ENCODE measurements at regions not wholly inside any gene's neighbourhood (a gene's known extent, or its start where the extent isn't known, plus 50 kb on each side); places are given as distances from the start of the nearest gene placed in this dataset.
"Not testable (repeated sequence)": the region's sequence is repeated elsewhere in the genome, so short reads cannot be mapped to it uniquely, and the experiment has no call there.

- Histone ChIP-seq H3K9me3 (replicated peaks in 1 of 2; ENCODE audit: control insufficient read depth in 1 of 2, insufficient read depth in 1 of 2, low read length in 2 of 2) (peaks cover 8 to 16% of the 10 kb centered on the region in 2 donors), H3K4me2 (replicated peaks; ENCODE audit: extremely low read depth, low read length, poor library complexity, severe bottlenecking) (no peak overlapping the region), H3K27ac (ENCODE audit: low read depth in 1 of 2, low read length in 2 of 2) (no peak overlapping the region), H3K36me3 (replicated peaks in 1 of 2; ENCODE audit: control insufficient read depth in 1 of 2, insufficient read depth in 2 of 2, low read length in 2 of 2) (no peaks in the 10 kb centered on the region), H3K4me1 (ENCODE audit: control insufficient read depth in 1 of 2, insufficient read depth in 2 of 2, low read length in 2 of 2) (no peaks in the 10 kb centered on the region), H2AFZ (ENCODE audit: insufficient read depth, low read depth, low read length, poor library complexity, severe bottlenecking) (no peak overlapping the region), H3K9ac (ENCODE audit: insufficient read depth, low read length, poor library complexity, severe bottlenecking) (no peak overlapping the region), H4K20me1 (ENCODE audit: insufficient read depth, low read length) (no peaks in the 10 kb centered on the region), H3K4me3 (replicated peaks in 1 of 3; ENCODE audit: low read depth in 2 of 3, low read length in 3 of 3) (no peak overlapping the region), H3K27me3 (ENCODE audit: control insufficient read depth in 2 of 2, insufficient read depth in 2 of 2, low read length in 2 of 2) (no peaks in the 10 kb centered on the region), H3K79me2 (ENCODE audit: insufficient read depth, low read length) (no peaks in the 10 kb centered on the region)
- H3K27ac Mint-ChIP-seq: no peak overlapping the region
- H3K9me3 Mint-ChIP-seq: peaks cover 0 to 8% (median 3%) of the 10 kb centered on the region in 7 donors
- intact Hi-C loops (cut with micrococcal nuclease): no loop called here
- H3K4me3 Mint-ChIP-seq: no peak overlapping the region
- H3K27me3 Mint-ChIP-seq (ENCODE audit: low read depth in 3 of 3): peaks cover 0 to 2% (median 0%) of the 10 kb centered on the region in 3 donors
- 40% methylated on average over 1 of the region's 2 CpGs for WGBS (ENCODE audit: insufficient coverage)
- H3K4me1 Mint-ChIP-seq: no peaks in the 10 kb centered on the region
- no peaks in the 10 kb centered on the region for H3K36me3 Mint-ChIP-seq
- no peak for DNase-seq
- TF ChIP-seq CTCF (IDR thresholded peaks at IDR 0.05): no peak
These were observed 263.6 kb upstream of the POT1 start for GRCh38 chr7:125193263-125193662.

GRCh38 chr7:125184801-125185200 is 255.2 kb upstream of the POT1 start:
- Histone ChIP-seq H3K4me2 (replicated peaks; ENCODE audit: extremely low read depth, low read length, poor library complexity, severe bottlenecking) (no peak overlapping the region), H2AFZ (ENCODE audit: insufficient read depth, low read depth, low read length, poor library complexity, severe bottlenecking) (no peak overlapping the region), H3K9ac (ENCODE audit: insufficient read depth, low read length, poor library complexity, severe bottlenecking) (no peak overlapping the region), H3K27me3 (ENCODE audit: control insufficient read depth in 2 of 2, insufficient read depth in 2 of 2, low read length in 2 of 2) (no peaks in the 10 kb centered on the region), H3K4me3 (replicated peaks in 1 of 3; ENCODE audit: low read depth in 2 of 3, low read length in 3 of 3) (no peak overlapping the region), H4K20me1 (ENCODE audit: insufficient read depth, low read length) (no peaks in the 10 kb centered on the region), H3K9me3 (replicated peaks in 1 of 2; ENCODE audit: control insufficient read depth in 1 of 2, insufficient read depth in 1 of 2, low read length in 2 of 2) (peaks cover 5 to 23% of the 10 kb centered on the region in 2 donors), H3K4me1 (ENCODE audit: control insufficient read depth in 1 of 2, insufficient read depth in 2 of 2, low read length in 2 of 2) (no peaks in the 10 kb centered on the region), H3K36me3 (replicated peaks in 1 of 2; ENCODE audit: control insufficient read depth in 1 of 2, insufficient read depth in 2 of 2, low read length in 2 of 2) (no peaks in the 10 kb centered on the region), H3K27ac (ENCODE audit: low read depth in 1 of 2, low read length in 2 of 2) (no peak overlapping the region), H3K79me2 (ENCODE audit: insufficient read depth, low read length) (no peaks in the 10 kb centered on the region)
- no peak for DNase-seq
- no CpG with 5 or more reads among the region's 1 CpG for WGBS (ENCODE audit: insufficient coverage)
- TF ChIP-seq CTCF (IDR thresholded peaks at IDR 0.05): no peak
- Mint-ChIP-seq H3K36me3 (no peaks in the 10 kb centered on the region), H3K9me3 (peaks cover 5 to 16% (median 9%) of the 10 kb centered on the region in 7 donors), H3K4me3 (no peak overlapping the region), H3K4me1 (no peaks in the 10 kb centered on the region), H3K27me3 (ENCODE audit: low read depth in 3 of 3) (peaks cover 0 to 2% (median under 1%) of the 10 kb centered on the region in 3 donors), H3K27ac (no peak overlapping the region)
- intact Hi-C loops (cut with micrococcal nuclease): no loop called here

GRCh38 chr7:125181569-125182267 is 252.1 kb upstream of the POT1 start:
- H3K9ac ChIP-seq (ENCODE audit: insufficient read depth, low read length, poor library complexity, severe bottlenecking); intact Hi-C loops (cut with micrococcal nuclease); H3K27ac ChIP-seq (ENCODE audit: low read depth in 1 of 2, low read length in 2 of 2); H3K4me1 Mint-ChIP-seq; H3K27me3 ChIP-seq (ENCODE audit: control insufficient read depth in 2 of 2, insufficient read depth in 2 of 2, low read length in 2 of 2); H3K79me2 ChIP-seq (ENCODE audit: insufficient read depth, low read length); H3K27ac Mint-ChIP-seq; H4K20me1 ChIP-seq (ENCODE audit: insufficient read depth, low read length); H3K4me3 ChIP-seq (replicated peaks in 1 of 3; ENCODE audit: low read depth in 2 of 3, low read length in 3 of 3); DNase-seq; H3K36me3 ChIP-seq (replicated peaks in 1 of 2; ENCODE audit: control insufficient read depth in 1 of 2, insufficient read depth in 2 of 2, low read length in 2 of 2); H3K27me3 Mint-ChIP-seq (ENCODE audit: low read depth in 3 of 3); H3K4me1 ChIP-seq (ENCODE audit: control insufficient read depth in 1 of 2, insufficient read depth in 2 of 2, low read length in 2 of 2); H2AFZ ChIP-seq (ENCODE audit: insufficient read depth, low read depth, low read length, poor library complexity, severe bottlenecking); H3K4me2 ChIP-seq (replicated peaks; ENCODE audit: extremely low read depth, low read length, poor library complexity, severe bottlenecking); H3K36me3 Mint-ChIP-seq; H3K4me3 Mint-ChIP-seq: not testable (repeated sequence)
- peaks cover 4 to 11% of the 10 kb centered on the region in 2 donors for H3K9me3 ChIP-seq (replicated peaks in 1 of 2; ENCODE audit: control insufficient read depth in 1 of 2, insufficient read depth in 1 of 2, low read length in 2 of 2)
- 91% methylated on average over 12 of the region's 26 CpGs for WGBS (ENCODE audit: insufficient coverage)
- H3K9me3 Mint-ChIP-seq: peaks cover 0 to 15% (median 3%) of the 10 kb centered on the region in 7 donors

Measured in CD14-positive monocyte (primary cell).